A673 (cell line): ENCODE measurements at regions not wholly inside any gene's neighbourhood (a gene's known extent, or its start where the extent isn't known, plus 50 kb on each side); places are given as distances from the start of the nearest gene placed in this dataset.

Source experiments
- BruUV-seq: library from RNA; stranded (reverse); fragments of 400-500 nt; replicated peaks from 2 replicates; lab custom pipeline; 2021; lab: Mats Ljungman, UMichigan
- CTCF ChIA-PET: fragments of 300-600 bp; sonication (Branson Sonifier 250); formaldehyde crosslinking; loops from one replicate; lab custom pipeline; 2022; ENCODE audit warnings: antibody characterized with exemption; lab: Charles Lee
- POLR2A ChIA-PET: fragments of 300-600 bp; sonication (Branson Sonifier 250); formaldehyde crosslinking; loops from one replicate; lab custom pipeline; 2022; ENCODE audit warnings: antibody characterized with exemption; ENCODE audit not compliant: low non-redundant PET; lab: Charles Lee
- DNase-seq: peaks from one replicate; pipeline ENCODE4 v3.0.0-alpha.2; 2015; ENCODE audit warnings: low spot score
- H3K27ac ChIP-seq: fragments of 200-600 bp; sonication (generic); 2 replicates; pipeline ENCODE4 v1.5.1; 2016; ENCODE audit warnings: mixed run types, low read depth, mild to moderate bottlenecking, mixed read lengths, antibody characterized with exemption, low read length; ENCODE audit not compliant: poor library complexity, severe bottlenecking
- H3K27me3 ChIP-seq: fragments of 200-600 bp; sonication (generic); replicated peaks from 2 replicates; pipeline ENCODE4 v1.6.1; 2017; ENCODE audit warnings: mixed run types, low read depth, mild to moderate bottlenecking, mixed read lengths, antibody characterized with exemption, low read length; ENCODE audit not compliant: insufficient read depth, poor library complexity
- H3K36me3 ChIP-seq: fragments of 200-600 bp; sonication (generic); 2 replicates; pipeline ENCODE4 v1.6.1; 2016; ENCODE audit warnings: mixed run types, mild to moderate bottlenecking, mixed read lengths, antibody characterized with exemption, low read length; ENCODE audit not compliant: insufficient read depth, poor library complexity, severe bottlenecking
- H3K4me1 ChIP-seq: fragments of 200-600 bp; sonication (generic); 2 replicates; pipeline ENCODE4 v1.6.1; 2017; ENCODE audit warnings: mixed run types, mild to moderate bottlenecking, mixed read lengths, antibody characterized with exemption, low read length; ENCODE audit not compliant: insufficient read depth, poor library complexity, severe bottlenecking
- H3K4me3 ChIP-seq: fragments of 200-600 bp; sonication (generic); 2 replicates; pipeline ENCODE4 v1.5.1; 2016; ENCODE audit warnings: low read depth, mixed run types, mild to moderate bottlenecking, mixed read lengths, low read length; ENCODE audit not compliant: poor library complexity, severe bottlenecking
- H3K9me3 ChIP-seq: fragments of 200-600 bp; sonication (generic); 2 replicates; pipeline ENCODE4 v1.6.1; 2016; ENCODE audit warnings: mixed run types, low read depth, mild to moderate bottlenecking, mixed read lengths, antibody characterized with exemption, low read length; ENCODE audit not compliant: poor library complexity, severe bottlenecking
- CTCF ChIP-seq: fragments of 300-800, 200-600 bp; sonication (generic); conservative IDR thresholded peaks from 2 replicates; pipeline ENCODE4 v1.5.1; 2017; ENCODE audit warnings: low read depth, mild to moderate bottlenecking, antibody characterized with exemption, low read length, moderate library complexity, mixed read lengths
- EZH2 ChIP-seq: fragments of 200-600 bp; sonication (generic); IDR thresholded peaks from 2 replicates; pipeline ENCODE4 v1.6.1; 2017; ENCODE audit warnings: borderline replicate concordance, low read depth, mild to moderate bottlenecking, mixed read lengths, antibody characterized with exemption, low read length; ENCODE audit not compliant: poor library complexity, severe bottlenecking
- intact Hi-C: fragments of 100-400 bp; cut with micrococcal nuclease; formaldehyde crosslinking; loops from one replicate; pipeline ENCODE4 v1.10.0; 2022; ENCODE audit not compliant: unreplicated experiment

DNA sequence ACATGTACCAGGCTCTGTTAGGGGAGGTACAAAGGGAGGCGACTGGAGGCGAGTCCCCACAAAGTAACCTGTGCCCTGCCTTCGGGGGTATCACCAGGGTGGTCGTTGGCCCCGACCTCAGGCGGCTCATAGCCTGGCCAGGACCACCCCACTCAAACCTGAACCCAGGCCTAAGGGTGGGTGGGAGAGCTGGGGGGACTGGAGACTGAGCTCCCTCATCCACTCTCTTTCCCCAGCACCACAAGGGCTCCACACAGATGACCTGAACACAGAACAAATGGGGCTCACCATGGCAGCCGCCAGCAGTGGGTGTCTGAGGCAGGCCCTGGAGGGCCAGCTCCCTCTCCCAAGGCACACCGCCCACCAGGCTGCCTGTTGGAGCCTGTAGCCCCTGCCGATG, 120.6 kb upstream of the TNRC6C start:
- Histone ChIP-seq H3K27me3 (no peaks in the 10 kb centered on the region), H3K4me3 (no peak overlapping the region), H3K36me3 (no peaks in the 10 kb centered on the region), H3K9me3 (no peaks in the 10 kb centered on the region), H3K27ac (no peak overlapping the region), H3K4me1 (peaks cover 14% of the 10 kb centered on the region)
- ChIA-PET POLR2A (no interaction called here), CTCF (no interaction called here)
- DNase-seq: no peak
- no TSS peak for BruUV-seq
- intact Hi-C loops: no loop called here
- no peak for TF ChIP-seq CTCF
- TF ChIP-seq EZH2: no peak

GRCh38 chr17:77838748-77839697, 119.5 kb upstream of the TNRC6C start:
- DNase-seq: no peak
- intact Hi-C loops: no loop called here
- Histone ChIP-seq H3K27me3 (no peaks in the 10 kb centered on the region), H3K9me3 (no peaks in the 10 kb centered on the region), H3K27ac (no peak overlapping the region), H3K4me1 (peaks cover 10% of the 10 kb centered on the region), H3K36me3 (no peaks in the 10 kb centered on the region), H3K4me3 (no peak overlapping the region)
- no TSS peak for BruUV-seq
- TF ChIP-seq EZH2: no peak
- TF ChIP-seq CTCF: no peak
- CTCF ChIA-PET: no interaction called here
- POLR2A ChIA-PET: no interaction called here

DNA sequence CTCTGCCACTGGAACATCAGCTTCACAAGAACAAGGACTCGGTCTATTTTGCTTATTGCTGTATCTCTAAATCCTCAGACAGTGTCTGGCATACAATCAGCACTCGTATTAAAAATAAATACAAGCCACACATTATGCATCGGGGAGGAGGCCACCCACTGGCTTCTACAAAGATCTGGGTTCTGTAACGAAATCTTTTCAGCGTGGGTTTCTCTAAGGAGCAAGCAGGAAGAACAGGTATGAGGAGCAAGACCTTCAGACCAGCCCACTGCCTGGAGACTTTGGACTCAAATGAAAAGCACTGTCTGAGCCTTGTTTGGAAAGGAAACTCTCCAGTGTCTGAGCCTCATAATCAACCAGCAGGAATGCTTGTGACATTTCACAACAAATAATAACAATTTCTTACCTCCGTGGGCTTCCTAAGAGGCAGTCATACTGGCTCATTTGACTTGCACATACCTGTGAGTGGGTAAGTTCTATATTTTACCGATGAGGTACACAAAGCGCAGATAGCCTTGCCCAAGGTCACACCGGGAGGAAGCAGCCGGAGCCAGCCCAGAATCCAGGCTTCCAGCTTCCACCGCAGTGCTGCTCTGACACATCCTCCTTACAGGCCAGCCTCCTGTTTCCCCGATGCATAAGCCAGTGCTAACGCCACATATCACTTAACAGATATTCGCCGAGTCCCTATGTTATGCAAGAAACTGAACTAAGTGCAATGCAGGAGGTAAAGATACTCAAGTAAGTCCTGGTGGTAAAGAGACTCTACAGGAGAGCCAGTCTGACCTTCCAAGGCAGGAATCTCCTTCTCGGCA, 118.6 kb upstream of the TNRC6C start:
- Histone ChIP-seq H3K27me3 (no peaks in the 10 kb centered on the region), H3K36me3 (no peaks in the 10 kb centered on the region), H3K4me3 (no peak overlapping the region), H3K4me1 (peaks cover 3% of the 10 kb centered on the region), H3K27ac (no peak overlapping the region), H3K9me3 (no peaks in the 10 kb centered on the region)
- TF ChIP-seq CTCF: no peak
- no peak for TF ChIP-seq EZH2
- intact Hi-C loops: no loop called here
- ChIA-PET POLR2A (no interaction called here), CTCF (no interaction called here)
- no peak for DNase-seq
- no TSS peak for BruUV-seq
